GM18870 (cell line): ENCODE measurements at regions not wholly inside any gene's neighbourhood (a gene's known extent, or its start where the extent isn't known, plus 50 kb on each side); places are given as distances from the start of the nearest gene placed in this dataset.
"Not testable (repeated sequence)": the region's sequence is repeated elsewhere in the genome, so short reads cannot be mapped to it uniquely, and the experiment has no call there.

Experiments used
- ATAC-seq: cut with Tn5 transposase; IDR thresholded peaks from one replicate; pipeline ENCODE4 v1.9.1; 2021; ENCODE audit warnings: moderate library complexity; ENCODE audit not compliant: unreplicated experiment

GRCh38 chr1:74937176-74937575 is 197.0 kb upstream of the LHX8 start:
- no peak for ATAC-seq

GRCh38 chr1:74943046-74943445 is 191.1 kb upstream of the LHX8 start:
- ATAC-seq = no peak

- no peak for ATAC-seq
Measured at GRCh38 chr1:74946388-74946787, 187.8 kb upstream of the LHX8 start.

- not testable (repeated sequence) for ATAC-seq
Measured at GRCh38 chr1:74949348-74949747, 184.8 kb upstream of the LHX8 start.

- not testable (repeated sequence) for ATAC-seq
Measured at GRCh38 chr1:74951981-74952380, 182.2 kb upstream of the LHX8 start.

- ATAC-seq = no peak
Measured at GRCh38 chr1:74952786-74953185, 181.4 kb upstream of the LHX8 start.

GRCh38 chr1:74953622-74954021 is 180.6 kb upstream of the LHX8 start:
- ATAC-seq = no peak

GRCh38 chr1:74963120-74963519 is 171.1 kb upstream of the LHX8 start:
- no peak for ATAC-seq

- ATAC-seq = no peak
Measured at GRCh38 chr1:74964508-74965102, 169.6 kb upstream of the LHX8 start.

GRCh38 chr1:74969566-74970135 is 164.5 kb upstream of the LHX8 start:
- no peak for ATAC-seq

GRCh38 chr1:74971982-74972381 is 162.2 kb upstream of the LHX8 start:
- no peak for ATAC-seq

- ATAC-seq = no peak
Measured at GRCh38 chr1:74976491-74976890, 157.7 kb upstream of the LHX8 start.

GRCh38 chr1:74992448-74992847 is 141.7 kb upstream of the LHX8 start:
- ATAC-seq = not testable (repeated sequence)

GRCh38 chr1:74995821-74996220 is 138.4 kb upstream of the LHX8 start:
- ATAC-seq = no peak

GRCh38 chr1:75010547-75010946 is 123.6 kb upstream of the LHX8 start:
- ATAC-seq = no peak

GRCh38 chr1:75014250-75014649 is 119.9 kb upstream of the LHX8 start:
- no peak for ATAC-seq

GRCh38 chr1:75023005-75023404 is 111.2 kb upstream of the LHX8 start:
- ATAC-seq = no peak

GRCh38 chr1:75034376-75034775 is 99.8 kb upstream of the LHX8 start:
- ATAC-seq = no peak

GRCh38 chr1:75035536-75035935 is 98.7 kb upstream of the LHX8 start:
- no peak for ATAC-seq

- ATAC-seq = no peak
Measured at GRCh38 chr1:75053207-75053606, 81.0 kb upstream of the LHX8 start.

GRCh38 chr1:75058424-75058823 is 75.8 kb upstream of the LHX8 start:
- no peak for ATAC-seq

GRCh38 chr1:75062111-75062510 is 72.1 kb upstream of the LHX8 start:
- ATAC-seq = no peak

GRCh38 chr1:75067975-75068374 is 66.2 kb upstream of the LHX8 start:
- no peak for ATAC-seq
